ENCODE measurements at regions not wholly inside any gene's neighbourhood (a gene's known extent, or its start where the extent isn't known, plus 50 kb on each side); places are given as distances from the start of the nearest gene placed in this dataset.

GRCh38 chr14:101233808-101234207 is 327.5 kb upstream of the DIO3 start:
- BruUV-seq (replicated peaks): no TSS peak
- no peak for DNase-seq (ENCODE audit: low read depth, low spot score)
- intact Hi-C loops (cut with micrococcal nuclease): loop anchor here (2.0 to 10.0 kb wide), 3 partner anchors 395 to 849 kb away; no protein-coding TSS in a partner anchor
- Histone ChIP-seq H3K27me3 (ENCODE audit: insufficient read depth, low read length) (no peaks in the 10 kb centered on the region), H3K9me2 (ENCODE audit: insufficient read depth) (no peaks in the 10 kb centered on the region), H4K20me1 (ENCODE audit: insufficient read depth) (no peaks in the 10 kb centered on the region), H3K36me3 (ENCODE audit: control insufficient read depth in 1 of 2, insufficient read depth in 2 of 2, low read length in 2 of 2) (no peaks in the 10 kb centered on the region), H3K4me2 (ENCODE audit: low read length) (no peak overlapping the region), H3K4me3 (replicated peaks in 1 of 2; ENCODE audit: low read depth in 1 of 2, low read length in 2 of 2) (no peak overlapping the region), H3K9me3 (ENCODE audit: control insufficient read depth in 1 of 2, insufficient read depth in 1 of 2, low read depth in 1 of 2, low read length in 2 of 2) (no peaks in the 10 kb centered on the region), H2AFZ (ENCODE audit: low read depth, low read length, poor library complexity, severe bottlenecking) (no peak overlapping the region), H3K4me1 (ENCODE audit: control insufficient read depth in 1 of 2, insufficient read depth in 2 of 2, low read length in 2 of 2) (no peaks in the 10 kb centered on the region), H3K27ac (ENCODE audit: low read depth, low read length) (no peak overlapping the region), H3K79me2 (ENCODE audit: insufficient read depth, low read length) (no peaks in the 10 kb centered on the region), H3K9ac (ENCODE audit: low read length) (no peak overlapping the region)
- TF ChIP-seq RAD21 (IDR thresholded peaks at IDR 0.05; ENCODE audit: low read depth) (no peak), YY1 (IDR thresholded peaks at IDR 0.05; ENCODE audit: extremely low read depth, insufficient replicate concordance, low read depth, low read length) (no peak), ELF1 (IDR thresholded peaks at IDR 0.05; ENCODE audit: borderline replicate concordance, low read depth) (no peak), SRF (IDR thresholded peaks at IDR 0.05; ENCODE audit: low read depth) (no peak), CEBPB (IDR thresholded peaks at IDR 0.05; ENCODE audit: low read depth) (no peak), ZNF274 (IDR thresholded peaks at IDR 0.05; ENCODE audit: low read depth, low read length) (no peak), JUND (IDR thresholded peaks at IDR 0.05) (no peak), POLR2AphosphoS5 (IDR thresholded peaks at IDR 0.05; ENCODE audit: low read depth, low read length) (no peak), SIN3A (IDR thresholded peaks at IDR 0.05; ENCODE audit: low read depth) (no peak), EGR1 (IDR thresholded peaks at IDR 0.05; ENCODE audit: low read depth) (no peak), FOSL1 (IDR thresholded peaks at IDR 0.05; ENCODE audit: low read depth) (no peak), POLR2A (IDR thresholded peaks at IDR 0.05; ENCODE audit: borderline replicate concordance, extremely low read depth, insufficient read depth, insufficient read length) (no peak), EZH2 (IDR thresholded peaks at IDR 0.05) (no peak), ZFX (IDR thresholded peaks at IDR 0.05) (no peak), ZBTB33 (IDR thresholded peaks at IDR 0.05; ENCODE audit: extremely low read depth, insufficient replicate concordance, low read length) (no peak), SP1 (IDR thresholded peaks at IDR 0.05; ENCODE audit: low read depth) (no peak), EZH2phosphoT487 (IDR thresholded peaks at IDR 0.05; ENCODE audit: borderline replicate concordance) (no peak)
- TF ChIP-seq, protein P1, sequence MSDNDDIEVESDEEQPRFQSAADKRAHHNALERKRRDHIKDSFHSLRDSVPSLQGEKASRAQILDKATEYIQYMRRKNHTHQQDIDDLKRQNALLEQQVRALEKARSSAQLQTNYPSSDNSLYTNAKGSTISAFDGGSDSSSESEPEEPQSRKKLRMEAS (IDR thresholded peaks at IDR 0.05): no peak
- TF ChIP-seq, protein P2, sequence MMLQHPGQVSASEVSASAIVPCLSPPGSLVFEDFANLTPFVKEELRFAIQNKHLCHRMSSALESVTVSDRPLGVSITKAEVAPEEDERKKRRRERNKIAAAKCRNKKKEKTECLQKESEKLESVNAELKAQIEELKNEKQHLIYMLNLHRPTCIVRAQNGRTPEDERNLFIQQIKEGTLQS (IDR thresholded peaks at IDR 0.05): no peak
- TF ChIP-seq, protein P3, sequence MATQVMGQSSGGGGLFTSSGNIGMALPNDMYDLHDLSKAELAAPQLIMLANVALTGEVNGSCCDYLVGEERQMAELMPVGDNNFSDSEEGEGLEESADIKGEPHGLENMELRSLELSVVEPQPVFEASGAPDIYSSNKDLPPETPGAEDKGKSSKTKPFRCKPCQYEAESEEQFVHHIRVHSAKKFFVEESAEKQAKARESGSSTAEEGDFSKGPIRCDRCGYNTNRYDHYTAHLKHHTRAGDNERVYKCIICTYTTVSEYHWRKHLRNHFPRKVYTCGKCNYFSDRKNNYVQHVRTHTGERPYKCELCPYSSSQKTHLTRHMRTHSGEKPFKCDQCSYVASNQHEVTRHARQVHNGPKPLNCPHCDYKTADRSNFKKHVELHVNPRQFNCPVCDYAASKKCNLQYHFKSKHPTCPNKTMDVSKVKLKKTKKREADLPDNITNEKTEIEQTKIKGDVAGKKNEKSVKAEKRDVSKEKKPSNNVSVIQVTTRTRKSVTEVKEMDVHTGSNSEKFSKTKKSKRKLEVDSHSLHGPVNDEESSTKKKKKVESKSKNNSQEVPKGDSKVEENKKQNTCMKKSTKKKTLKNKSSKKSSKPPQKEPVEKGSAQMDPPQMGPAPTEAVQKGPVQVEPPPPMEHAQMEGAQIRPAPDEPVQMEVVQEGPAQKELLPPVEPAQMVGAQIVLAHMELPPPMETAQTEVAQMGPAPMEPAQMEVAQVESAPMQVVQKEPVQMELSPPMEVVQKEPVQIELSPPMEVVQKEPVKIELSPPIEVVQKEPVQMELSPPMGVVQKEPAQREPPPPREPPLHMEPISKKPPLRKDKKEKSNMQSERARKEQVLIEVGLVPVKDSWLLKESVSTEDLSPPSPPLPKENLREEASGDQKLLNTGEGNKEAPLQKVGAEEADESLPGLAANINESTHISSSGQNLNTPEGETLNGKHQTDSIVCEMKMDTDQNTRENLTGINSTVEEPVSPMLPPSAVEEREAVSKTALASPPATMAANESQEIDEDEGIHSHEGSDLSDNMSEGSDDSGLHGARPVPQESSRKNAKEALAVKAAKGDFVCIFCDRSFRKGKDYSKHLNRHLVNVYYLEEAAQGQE (IDR thresholded peaks at IDR 0.05; ENCODE audit: low read depth): no peak
- POLR2A ChIA-PET: no interaction called here
- CTCF ChIA-PET: no interaction called here
- ATAC-seq: no peak
- RAD21 ChIA-PET (ENCODE audit: low non-redundant PET in 1 of 2, low total read pairs in 2 of 2, uncharacterized antibody in 2 of 2, unreplicated experiment in 2 of 2): no interaction called here
